ENCODE measurements at regions not wholly inside any gene's neighbourhood (a gene's known extent, or its start where the extent isn't known, plus 50 kb on each side); places are given as distances from the start of the nearest gene placed in this dataset.

DNA sequence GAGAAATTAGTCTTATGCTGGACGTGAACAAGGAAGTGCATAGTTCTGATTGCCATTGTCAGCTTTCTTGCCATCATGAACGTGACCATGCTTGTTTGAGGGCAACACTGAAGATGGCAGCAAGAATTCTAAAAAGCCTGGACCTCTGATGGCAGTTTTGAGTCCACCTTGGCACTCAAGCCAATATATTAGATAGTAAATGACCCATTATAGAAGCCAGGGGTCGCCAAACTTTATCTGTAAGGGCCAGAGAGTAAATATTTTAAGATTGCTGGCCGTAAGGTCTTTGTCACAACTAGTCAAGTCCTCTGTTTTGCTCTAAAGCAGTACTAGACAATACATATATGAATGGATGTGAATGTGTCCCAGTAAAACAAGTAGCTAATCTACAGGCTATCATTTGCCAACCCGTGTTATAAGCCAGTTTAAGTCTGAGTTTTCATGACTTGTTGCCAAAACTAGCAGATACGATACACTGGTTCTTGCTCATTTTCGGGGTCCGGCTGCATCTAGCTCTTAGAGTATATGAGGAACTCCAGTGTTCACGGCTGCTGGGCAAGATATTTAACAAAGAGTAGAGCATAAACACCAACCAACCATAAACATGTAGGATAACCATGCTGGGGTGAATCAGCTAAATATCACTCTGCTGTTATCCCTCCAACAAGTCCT lies 73.1 kb upstream of the PELI1 start:
- POLR2A ChIA-PET: no interaction called here

DNA sequence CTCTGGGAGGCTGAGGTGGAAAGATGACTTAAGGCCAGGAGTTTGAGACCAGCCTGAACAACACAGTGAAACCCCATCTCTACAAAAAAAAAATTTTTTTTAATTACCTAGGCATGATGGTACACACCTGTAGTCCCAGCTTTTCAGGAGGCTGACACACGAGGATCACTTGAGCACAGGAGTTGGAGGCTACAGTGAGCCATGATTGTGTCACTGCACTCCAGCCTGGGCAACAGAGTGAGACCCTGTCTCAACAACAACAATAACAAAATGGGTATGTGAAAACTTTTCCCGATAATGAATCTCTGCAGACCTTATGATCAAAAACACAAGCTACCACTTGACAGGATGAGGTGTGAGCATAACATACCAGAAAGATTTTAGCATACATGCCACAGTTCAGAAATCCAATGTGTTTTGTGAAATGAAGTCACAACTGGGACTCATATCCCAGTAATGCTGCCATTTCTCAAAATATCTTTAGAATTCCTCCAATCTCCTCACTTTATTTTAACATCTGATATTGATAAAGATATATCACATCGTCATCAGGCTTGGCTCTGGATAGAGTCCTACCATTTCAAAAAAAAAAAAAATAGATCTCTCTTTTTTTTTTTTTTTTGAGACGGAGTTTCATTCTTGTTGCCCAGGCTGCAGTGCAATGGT lies 74.0 kb upstream of the PELI1 start:
- Histone ChIP-seq H3K4me3 (ENCODE audit: low read depth, low read length) (no peak overlapping the region), H3K36me3 (ENCODE audit: control insufficient read depth, insufficient read depth, low read length) (no peaks in the 10 kb centered on the region), H3K27me3 (ENCODE audit: control insufficient read depth, insufficient read depth, low read length) (peaks cover 20% of the 10 kb centered on the region)
- CTCF ChIA-PET: no interaction called here
- DNase-seq (ENCODE audit: low read depth): no peak
- TF ChIP-seq, protein P1, sequence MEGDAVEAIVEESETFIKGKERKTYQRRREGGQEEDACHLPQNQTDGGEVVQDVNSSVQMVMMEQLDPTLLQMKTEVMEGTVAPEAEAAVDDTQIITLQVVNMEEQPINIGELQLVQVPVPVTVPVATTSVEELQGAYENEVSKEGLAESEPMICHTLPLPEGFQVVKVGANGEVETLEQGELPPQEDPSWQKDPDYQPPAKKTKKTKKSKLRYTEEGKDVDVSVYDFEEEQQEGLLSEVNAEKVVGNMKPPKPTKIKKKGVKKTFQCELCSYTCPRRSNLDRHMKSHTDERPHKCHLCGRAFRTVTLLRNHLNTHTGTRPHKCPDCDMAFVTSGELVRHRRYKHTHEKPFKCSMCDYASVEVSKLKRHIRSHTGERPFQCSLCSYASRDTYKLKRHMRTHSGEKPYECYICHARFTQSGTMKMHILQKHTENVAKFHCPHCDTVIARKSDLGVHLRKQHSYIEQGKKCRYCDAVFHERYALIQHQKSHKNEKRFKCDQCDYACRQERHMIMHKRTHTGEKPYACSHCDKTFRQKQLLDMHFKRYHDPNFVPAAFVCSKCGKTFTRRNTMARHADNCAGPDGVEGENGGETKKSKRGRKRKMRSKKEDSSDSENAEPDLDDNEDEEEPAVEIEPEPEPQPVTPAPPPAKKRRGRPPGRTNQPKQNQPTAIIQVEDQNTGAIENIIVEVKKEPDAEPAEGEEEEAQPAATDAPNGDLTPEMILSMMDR (IDR thresholded peaks at IDR 0.05; ENCODE audit: insufficient read depth, low read depth, low read length): no peak
- POLR2A ChIA-PET: no interaction called here

More for the DNA sequence above, 73.1 kb upstream of the PELI1 start:
- TF ChIP-seq, protein P1 (IDR thresholded peaks at IDR 0.05; ENCODE audit: insufficient read depth, low read depth, low read length): no peak
- CTCF ChIA-PET: interaction anchor here (1.2 kb wide), 1 partner anchor 95 kb away, joined by 4 read pairs; no protein-coding TSS in a partner anchor
- no peak for DNase-seq (ENCODE audit: low read depth)
- Histone ChIP-seq H3K4me3 (ENCODE audit: low read depth, low read length) (no peak overlapping the region), H3K27me3 (ENCODE audit: control insufficient read depth, insufficient read depth, low read length) (peaks cover 13% of the 10 kb centered on the region), H3K36me3 (ENCODE audit: control insufficient read depth, insufficient read depth, low read length) (no peaks in the 10 kb centered on the region)

DNA sequence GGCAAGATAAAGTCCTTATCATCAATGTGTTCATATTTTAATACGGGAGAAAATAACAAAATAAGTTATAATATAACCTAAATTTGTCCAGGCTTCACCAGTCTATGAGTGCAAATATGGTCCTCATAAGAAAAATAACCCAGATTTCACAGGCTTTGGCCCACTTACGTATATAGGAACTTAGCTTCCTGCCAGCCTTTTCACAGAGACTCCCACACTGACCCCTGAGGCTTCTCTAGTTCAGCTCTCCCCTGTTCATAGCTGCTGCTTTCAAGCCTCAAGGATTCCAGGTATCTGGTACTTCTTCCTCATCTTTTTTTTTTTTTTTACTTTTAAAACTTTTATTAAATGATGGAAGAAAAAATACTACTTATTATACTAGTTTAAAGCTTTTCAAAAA lies 74.9 kb upstream of the PELI1 start:
- no peak for DNase-seq (ENCODE audit: low read depth)
- no peak overlapping the region for H3K4me3 ChIP-seq (ENCODE audit: low read depth, low read length)
- H3K27me3 ChIP-seq (ENCODE audit: control insufficient read depth, insufficient read depth, low read length): peaks cover 20% of the 10 kb centered on the region
- POLR2A ChIA-PET: no interaction called here
- H3K36me3 ChIP-seq (ENCODE audit: control insufficient read depth, insufficient read depth, low read length): no peaks in the 10 kb centered on the region
- CTCF ChIA-PET: no interaction called here
- TF ChIP-seq, protein P1 (IDR thresholded peaks at IDR 0.05; ENCODE audit: insufficient read depth, low read depth, low read length): no peak

DNA sequence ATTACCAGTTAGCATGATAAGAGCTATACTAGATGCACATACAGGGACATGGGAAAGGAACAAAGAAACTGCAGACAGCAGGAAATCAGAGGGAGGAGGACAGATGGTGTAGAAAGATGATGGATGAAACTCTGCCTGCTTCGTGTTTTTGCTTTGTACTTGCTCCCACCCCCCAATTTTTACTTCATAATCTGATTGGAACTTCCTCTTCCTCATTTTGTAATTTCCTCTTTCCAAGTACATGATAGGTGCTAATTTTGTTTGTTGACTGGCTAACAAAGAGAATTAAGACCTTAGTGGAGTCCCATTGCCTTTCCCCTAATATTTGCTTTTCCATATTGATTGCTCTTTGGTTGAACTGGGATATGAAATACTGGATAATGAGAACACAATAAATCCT lies 76.0 kb upstream of the PELI1 start:
- Histone ChIP-seq H3K36me3 (ENCODE audit: control insufficient read depth, insufficient read depth, low read length) (no peaks in the 10 kb centered on the region), H3K4me3 (ENCODE audit: low read depth, low read length) (no peak overlapping the region), H3K27me3 (ENCODE audit: control insufficient read depth, insufficient read depth, low read length) (peaks cover 20% of the 10 kb centered on the region)
- no peak for DNase-seq (ENCODE audit: low read depth)
- TF ChIP-seq, protein P1 (IDR thresholded peaks at IDR 0.05; ENCODE audit: insufficient read depth, low read depth, low read length): no peak
- ChIA-PET POLR2A (no interaction called here), CTCF (no interaction called here)

DNA sequence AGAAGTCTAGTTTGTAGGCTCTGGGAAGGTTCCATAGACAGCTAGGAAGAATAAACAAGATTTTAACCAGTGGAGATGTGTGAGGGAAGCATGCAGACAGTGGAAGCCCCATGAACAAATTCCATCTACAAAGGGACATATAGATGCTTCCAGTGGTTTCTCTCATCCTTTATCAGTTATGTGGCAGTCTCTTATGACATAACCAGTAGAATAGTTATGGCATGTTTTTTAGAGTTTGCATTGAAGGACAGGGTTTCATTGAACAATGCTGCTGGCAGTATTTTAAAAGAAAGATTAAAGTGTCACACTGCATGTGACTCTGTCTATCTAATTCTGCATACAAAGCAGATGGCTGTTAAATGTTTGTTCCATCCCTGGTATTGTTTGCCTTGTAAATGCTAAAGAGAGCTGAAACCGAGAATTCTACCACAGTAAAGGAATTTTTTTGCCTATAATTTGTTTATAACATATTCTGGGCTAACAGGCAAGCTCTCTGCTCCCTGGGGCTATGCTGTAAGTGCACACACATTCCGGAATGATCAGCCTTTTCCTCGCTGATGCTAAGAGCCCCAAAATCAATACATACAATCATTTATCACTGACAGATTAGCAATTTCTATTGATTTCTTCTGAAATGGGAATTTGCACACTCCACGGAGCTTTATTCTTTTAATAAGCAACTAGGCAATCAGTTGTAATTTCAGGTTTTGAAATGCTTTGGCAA lies 76.8 kb upstream of the PELI1 start:
- Histone ChIP-seq H3K4me3 (ENCODE audit: low read depth, low read length) (no peak overlapping the region), H3K27me3 (ENCODE audit: control insufficient read depth, insufficient read depth, low read length) (peaks cover 21% of the 10 kb centered on the region), H3K36me3 (ENCODE audit: control insufficient read depth, insufficient read depth, low read length) (no peaks in the 10 kb centered on the region)
- ChIA-PET POLR2A (no interaction called here), CTCF (no interaction called here)
- DNase-seq (ENCODE audit: low read depth): no peak
- TF ChIP-seq, protein P1 (IDR thresholded peaks at IDR 0.05; ENCODE audit: insufficient read depth, low read depth, low read length): no peak
